ENCODE measurements at regions not wholly inside any gene's neighbourhood (a gene's known extent, or its start where the extent isn't known, plus 50 kb on each side); places are given as distances from the start of the nearest gene placed in this dataset.
"Not testable (repeated sequence)": the region's sequence is repeated elsewhere in the genome, so short reads cannot be mapped to it uniquely, and the experiment has no call there.

DNA sequence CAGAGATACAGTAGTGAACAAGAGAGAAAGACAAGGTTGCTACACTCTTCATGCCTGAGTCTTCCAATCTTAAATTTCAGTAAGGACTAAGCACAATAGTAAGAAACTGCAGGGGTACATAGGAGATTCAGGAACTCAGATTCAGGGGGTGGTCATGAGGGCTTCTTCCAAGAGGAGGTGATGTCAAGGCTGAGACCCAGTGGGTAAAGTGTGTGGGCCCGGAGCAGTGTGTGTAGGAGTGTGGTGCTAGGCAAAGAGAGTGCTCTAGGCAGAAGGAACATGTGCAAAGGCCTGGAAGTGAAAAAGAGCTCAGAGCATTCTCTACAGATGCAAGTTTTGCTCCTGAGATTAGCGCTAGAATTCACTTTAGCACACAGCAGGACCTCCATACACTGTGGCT is 102.9 kb upstream of the SPATA12 start:
- no peak for DNase-seq (ENCODE audit: low read depth in 4 of 4, low spot score in 3 of 4)

DNA sequence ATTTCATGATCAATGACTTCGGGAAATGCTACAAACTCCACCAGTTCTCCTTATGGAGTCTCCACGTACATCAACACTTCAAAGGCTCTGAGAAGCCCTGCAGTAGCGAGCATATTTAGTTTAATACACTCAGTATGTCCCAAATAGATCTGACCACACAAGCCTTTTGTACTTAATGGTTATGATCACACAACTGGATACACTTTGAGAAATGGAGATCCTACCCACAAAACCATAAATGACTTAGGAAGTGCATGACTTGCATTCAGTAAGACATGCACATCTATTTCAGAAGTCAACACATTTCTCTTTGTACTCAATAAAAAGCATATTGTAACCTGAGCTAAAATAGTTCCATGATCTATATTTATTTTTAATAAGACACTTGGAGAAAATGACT is 103.6 kb upstream of the SPATA12 start:
- no peak for DNase-seq (ENCODE audit: low read depth in 4 of 4, low spot score in 3 of 4)

DNA sequence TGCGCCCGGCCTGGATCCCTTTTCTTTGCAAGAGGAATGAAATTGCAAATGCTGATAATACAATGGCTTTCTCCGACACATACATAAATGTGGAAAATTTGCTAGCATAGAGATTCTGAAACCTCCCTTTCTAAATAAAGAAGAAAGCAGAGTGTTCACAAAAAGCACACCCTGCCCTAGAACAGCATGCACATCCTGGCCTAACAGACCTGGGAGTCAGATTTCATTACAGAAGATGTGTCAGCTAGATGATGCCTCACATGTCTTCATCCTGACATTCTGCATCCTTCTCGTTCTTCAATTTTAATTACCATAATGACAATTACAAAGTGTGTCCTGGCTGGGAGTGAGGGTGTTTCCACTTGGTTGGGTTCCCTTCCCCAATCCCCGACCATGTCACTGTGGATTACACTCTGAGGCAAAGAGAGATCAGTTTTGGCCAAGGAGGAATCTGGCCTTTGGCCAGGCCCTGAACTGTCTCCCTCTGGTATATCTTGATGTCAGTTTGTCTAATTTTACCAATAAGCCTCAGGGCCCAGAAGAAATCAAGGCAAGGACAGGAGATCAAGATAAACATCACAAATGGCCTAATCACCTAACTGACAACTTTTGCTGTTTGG is 104.9 kb upstream of the SPATA12 start:
- no peak for DNase-seq (ENCODE audit: low read depth in 4 of 4, low spot score in 3 of 4)

DNA sequence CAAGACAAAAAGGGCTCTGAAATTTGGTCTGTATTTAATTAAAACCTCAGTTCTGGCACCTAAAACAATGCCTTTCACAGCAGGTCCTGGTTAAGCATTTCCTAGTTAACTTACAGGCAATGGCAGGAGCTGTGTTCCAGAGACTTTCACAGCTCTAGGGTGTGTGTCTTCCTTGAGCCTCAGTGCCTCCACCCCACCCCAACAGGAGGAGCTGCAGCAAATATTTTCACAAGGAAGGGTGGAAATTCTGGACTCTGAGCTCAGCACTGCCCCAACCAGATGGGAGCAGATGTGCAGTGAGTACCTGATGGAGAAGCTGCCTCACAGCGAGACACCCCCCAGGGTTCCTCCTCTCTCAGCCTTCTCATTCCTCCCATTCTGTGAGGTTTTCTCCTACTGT is 106.3 kb upstream of the SPATA12 start:
- no peak for DNase-seq (ENCODE audit: low read depth in 4 of 4, low spot score in 3 of 4)

DNA sequence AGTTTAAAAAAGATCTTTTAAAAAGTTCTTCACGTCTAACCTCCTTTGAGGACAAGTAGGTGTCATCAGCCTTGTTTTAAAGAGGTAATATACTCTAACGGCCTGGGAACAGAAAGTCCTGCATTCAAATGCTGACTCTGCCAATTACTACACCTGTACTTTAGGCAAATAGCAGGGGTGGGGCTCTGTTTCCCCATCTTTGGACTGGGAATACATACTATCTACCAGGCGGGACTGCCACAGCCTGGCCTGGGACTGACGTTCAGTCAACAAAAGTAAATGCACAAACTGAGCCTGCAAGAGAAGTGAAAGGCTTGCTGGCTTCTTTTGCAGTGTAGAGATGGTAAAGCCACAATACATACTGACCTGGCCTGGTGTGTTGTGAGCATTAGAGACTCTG is 107.6 kb upstream of the SPATA12 start:
- no peak for DNase-seq (ENCODE audit: low read depth in 4 of 4, low spot score in 3 of 4)

DNA sequence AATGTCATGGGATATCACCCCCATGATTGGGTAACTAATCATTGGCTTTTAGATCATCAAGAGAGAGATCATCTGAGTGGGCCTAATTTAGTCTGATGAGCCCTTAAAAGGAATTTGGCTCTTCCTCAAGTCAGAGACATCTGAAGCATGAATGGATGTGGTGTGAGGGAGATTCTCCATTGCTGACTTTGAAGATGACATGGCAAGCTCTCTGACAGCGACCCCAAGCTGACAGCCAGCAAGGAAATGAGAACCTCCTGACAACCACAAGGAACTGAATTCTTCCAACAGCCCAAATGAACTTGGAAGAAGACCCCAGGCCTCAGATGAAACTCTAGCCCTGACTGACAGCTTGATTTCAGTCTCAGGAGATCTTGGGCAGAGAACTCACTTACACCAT is 108.4 kb upstream of the SPATA12 start:
- DNase-seq (ENCODE audit: low read depth in 4 of 4, low spot score in 3 of 4): no peak

DNA sequence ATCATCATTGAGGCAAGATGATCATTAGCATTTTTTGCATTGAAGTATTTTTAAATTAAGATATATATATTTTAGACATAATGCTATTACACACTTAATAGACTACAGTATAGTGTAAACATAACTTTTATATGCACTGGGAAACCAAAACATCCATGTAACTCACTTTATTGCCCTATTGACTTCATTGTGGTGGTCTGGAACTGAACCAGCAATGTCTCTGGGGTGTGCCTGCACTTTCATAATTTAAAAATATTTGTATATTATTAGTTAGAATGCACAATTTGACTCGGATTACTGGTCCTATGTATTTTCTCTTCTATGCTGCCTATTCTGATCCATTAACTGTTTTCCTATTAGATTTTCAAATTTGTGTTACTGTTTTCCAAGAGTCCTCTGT is 109.1 kb upstream of the SPATA12 start:
- no peak for DNase-seq (ENCODE audit: low read depth in 4 of 4, low spot score in 3 of 4)

DNA sequence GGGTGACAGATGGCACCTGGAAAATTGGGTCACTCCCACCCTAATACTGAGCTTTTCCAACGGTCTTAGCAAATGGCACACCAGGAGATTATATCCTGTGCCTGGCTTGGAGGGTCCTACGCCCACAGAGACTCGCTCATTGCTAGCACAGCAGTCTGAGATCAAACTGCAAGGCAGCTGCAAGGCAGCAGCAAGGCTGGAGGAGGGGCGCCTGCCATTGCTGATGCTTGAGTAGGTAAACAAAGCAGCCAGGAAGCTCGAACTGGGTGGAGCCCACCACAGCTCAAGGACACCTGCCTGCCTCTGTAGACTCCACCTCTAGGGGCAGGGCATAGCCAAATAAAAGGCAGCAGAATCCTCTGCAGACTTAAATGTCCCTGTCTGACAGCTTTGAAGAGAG is 115.1 kb upstream of the SPATA12 start:
- DNase-seq (ENCODE audit: low read depth in 4 of 4, low spot score in 3 of 4): not testable (repeated sequence)

DNA sequence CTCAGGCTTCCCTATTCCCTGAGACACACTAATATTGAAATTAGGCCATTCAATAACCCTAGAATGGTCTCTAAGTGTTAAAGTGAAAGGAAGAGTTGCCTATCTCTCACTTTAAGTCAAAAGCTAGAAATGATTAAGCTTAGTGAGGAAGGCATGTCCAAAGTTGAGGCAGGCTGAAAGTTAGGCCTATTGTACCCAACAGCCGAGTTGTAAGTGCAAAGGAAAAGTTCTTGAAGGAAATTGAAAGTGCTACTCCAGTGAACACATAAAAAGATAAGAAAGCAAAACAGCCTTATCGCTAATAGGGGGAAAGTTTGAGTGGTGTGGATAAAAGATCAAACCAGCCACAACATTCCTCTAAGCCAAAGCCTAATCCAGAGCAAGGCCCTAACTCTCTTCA is 117.9 kb upstream of the SPATA12 start:
- no peak for DNase-seq (ENCODE audit: low read depth in 4 of 4, low spot score in 3 of 4)

DNA sequence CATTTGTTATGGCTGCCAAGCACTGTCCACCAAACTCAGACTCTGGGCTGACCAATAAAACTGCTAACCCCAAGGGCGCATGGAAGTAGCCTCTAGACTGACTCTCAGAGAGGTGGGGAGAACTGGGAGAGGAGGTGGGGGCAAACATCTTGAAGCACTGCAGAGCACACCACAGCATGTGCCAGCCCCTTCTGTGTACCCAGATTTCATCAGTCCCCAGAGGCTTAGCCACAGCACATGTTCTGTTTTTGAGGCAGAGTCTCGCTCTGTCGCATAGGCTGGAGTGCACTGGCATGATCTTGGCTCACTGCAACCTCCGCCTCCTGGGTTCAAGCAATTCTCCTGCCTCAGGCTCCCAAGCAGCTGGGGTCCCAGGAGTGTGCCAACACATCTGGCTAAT is 119.5 kb upstream of the SPATA12 start:
- no peak for DNase-seq (ENCODE audit: low read depth in 4 of 4, low spot score in 3 of 4)

DNA sequence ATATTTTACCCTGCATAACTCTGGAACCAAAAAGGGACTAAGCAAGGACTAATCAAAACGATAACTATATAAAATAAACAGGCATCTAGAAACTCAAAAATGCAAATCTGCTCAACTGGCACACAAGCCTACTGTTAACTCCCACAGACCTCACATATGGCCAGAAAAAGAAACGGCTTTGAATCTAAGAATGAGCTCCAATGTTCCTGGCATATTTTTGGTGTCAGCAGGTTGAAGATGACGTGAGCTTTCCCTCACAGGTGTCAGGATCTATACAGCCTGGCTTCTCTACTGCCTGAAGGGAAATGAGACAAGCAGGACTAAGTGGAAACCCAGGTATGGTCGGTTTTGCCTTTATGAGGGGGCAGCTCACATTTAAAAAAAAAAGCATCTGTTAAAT is 120.1 kb upstream of the SPATA12 start:
- no peak for DNase-seq (ENCODE audit: low read depth in 4 of 4, low spot score in 3 of 4)

DNA sequence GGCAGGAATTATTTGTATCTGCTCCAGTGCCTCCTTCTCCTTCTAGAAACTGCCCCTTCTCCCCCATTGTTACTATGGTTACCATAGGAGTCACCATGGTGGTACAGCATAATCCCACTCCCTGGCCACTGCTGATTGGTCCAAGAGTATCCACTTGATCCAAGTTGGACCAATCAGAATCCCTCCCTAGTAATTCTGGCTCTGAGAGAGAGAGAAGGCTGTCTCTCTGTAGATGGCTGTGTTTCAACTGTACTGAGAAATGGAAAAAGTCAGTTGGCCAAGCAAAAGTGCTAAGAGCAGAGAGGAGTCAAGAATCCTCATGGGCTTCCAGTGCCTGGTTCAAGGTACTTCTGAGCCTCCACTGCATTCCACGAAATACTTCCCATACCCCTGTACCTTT is 120.6 kb upstream of the SPATA12 start:
- no peak for DNase-seq (ENCODE audit: low read depth in 4 of 4, low spot score in 3 of 4)

DNA sequence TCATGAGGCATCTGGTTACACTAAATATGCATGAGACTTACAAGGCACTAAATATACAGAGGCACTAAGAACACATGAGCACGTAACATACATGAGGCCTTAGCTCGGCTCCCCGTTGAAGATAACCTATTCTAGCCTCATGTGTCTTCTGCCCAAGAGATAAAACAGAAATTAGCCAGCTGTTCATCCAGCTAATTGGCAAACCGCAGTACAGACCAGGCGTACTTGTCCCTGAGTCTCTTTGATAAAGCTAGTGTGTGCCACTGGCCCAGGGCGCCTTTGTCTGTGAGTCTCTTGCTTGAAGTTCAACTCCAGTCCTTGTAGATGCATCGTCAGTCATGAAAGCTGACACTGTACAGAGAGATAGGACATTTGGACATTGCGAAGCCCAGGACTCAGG is 121.9 kb upstream of the SPATA12 start:
- no peak for DNase-seq (ENCODE audit: low read depth in 4 of 4, low spot score in 3 of 4)

DNA sequence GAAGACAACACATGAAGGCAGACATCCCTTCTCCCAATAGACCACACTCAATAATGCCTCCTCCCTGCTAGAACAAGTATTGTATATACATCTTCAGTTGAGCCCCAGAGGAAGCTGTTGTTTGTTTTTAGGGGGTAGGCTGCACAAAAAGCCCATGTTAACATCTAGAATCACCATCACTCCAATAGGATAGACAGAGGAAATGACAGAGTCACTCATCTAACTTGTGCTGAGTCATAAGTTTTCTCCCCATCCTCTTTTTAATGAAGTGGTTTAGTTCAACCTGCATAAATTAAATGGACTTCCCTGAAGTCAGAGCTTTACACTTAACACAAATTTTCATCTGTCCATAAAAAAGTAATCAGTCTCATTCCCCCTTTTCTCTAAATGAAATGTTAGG is 122.9 kb upstream of the SPATA12 start:
- no peak for DNase-seq (ENCODE audit: low read depth in 4 of 4, low spot score in 3 of 4)

DNA sequence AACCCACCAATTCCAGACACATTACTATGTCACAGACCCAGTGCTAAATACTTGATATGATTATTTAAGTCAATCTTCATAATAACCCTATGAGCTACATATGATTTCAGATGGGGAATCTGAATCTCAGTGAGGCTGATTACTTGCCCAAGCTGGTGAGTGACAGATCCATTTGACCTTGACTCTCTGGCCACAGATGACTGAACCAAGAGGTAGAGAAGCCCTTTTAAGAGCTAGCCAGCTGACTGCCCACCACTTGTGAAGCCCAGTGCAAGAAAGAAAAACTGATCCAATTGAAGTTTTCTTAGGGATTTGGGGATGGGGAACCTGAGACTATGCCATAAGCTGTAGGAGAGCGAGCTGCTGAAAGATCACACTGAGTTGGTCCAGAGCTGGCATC is 124.7 kb upstream of the SPATA12 start:
- DNase-seq (ENCODE audit: low read depth in 4 of 4, low spot score in 3 of 4): no peak

DNA sequence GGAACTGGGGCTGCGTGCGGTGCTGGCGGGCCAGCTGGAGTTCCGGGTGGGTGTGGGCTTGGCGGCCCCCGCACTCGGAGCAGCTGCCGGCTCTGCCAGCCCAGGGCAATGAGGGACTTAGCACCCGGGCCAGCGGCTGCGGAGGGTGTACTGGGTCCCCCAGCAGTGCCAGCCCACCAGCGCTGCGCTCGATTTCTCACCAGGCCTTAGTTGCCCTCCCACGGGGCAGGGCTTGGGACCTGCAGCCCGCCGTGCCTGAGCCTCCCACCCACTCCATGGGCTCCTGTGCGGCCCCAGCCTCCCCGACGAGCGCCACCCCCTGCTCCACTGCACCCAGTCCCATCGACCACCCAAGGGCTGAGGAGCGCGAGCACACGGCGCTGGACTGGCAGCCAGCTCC is 126.0 kb upstream of the SPATA12 start:
- DNase-seq (ENCODE audit: low read depth in 4 of 4, low spot score in 3 of 4): not testable (repeated sequence)

DNA sequence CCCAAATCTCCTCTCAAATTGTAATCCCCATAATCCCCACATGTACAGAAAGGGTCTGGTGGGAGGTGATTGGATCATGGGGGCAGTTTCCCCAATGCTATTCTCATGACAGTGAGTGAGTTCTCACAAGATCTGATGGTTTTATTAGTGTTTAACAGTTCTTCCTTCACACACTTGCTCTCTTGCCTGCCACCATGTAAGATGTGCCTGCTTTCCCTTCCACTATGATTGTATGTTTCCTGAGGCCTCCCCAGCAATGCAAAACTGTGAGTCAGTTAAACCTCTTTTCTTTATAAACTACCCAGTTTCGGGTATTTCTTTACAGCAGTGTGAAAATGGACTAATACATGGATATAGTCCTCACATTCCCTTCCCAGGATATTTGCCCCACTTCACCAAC is 126.7 kb upstream of the SPATA12 start:
- no peak for DNase-seq (ENCODE audit: low read depth in 4 of 4, low spot score in 3 of 4)

DNA sequence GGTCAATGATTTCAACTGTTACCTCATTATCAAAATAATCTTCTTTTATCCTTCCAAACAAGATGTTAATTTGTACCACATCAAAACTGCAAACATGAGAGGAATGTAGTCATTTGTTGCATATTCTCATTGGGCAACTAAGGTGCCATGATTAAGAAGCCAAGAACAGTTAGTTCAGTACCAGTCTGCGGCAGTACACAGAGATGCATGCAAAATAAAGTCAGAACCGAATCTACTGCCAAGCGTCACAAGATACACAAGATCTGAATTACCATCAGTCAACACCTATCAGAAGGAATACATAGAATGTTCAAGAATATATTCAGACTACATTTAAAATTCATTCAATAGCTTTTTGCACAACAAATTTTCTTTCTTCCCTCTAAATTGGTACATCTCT is 127.6 kb upstream of the SPATA12 start:
- no peak for DNase-seq (ENCODE audit: low read depth in 4 of 4, low spot score in 3 of 4)

DNA sequence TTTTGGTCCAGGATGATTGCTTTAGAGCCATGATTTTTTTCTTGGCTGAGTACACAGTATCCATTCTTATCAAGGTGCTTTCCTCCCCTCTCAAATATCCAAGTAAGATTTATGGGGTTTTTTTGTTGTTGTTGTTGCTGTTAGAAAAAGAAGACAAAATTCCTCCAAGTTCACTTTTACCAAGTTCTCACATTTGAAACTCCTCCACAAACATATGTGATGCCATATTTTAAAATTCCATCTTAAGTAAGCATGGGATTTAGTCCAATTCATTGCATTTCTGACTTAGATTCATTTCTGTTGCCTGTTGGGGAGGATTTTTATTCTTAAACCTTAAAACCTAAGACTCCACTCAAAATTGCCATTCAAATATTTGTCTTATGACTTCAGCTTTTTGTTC is 128.6 kb upstream of the SPATA12 start:
- no peak for DNase-seq (ENCODE audit: low read depth in 4 of 4, low spot score in 3 of 4)

DNA sequence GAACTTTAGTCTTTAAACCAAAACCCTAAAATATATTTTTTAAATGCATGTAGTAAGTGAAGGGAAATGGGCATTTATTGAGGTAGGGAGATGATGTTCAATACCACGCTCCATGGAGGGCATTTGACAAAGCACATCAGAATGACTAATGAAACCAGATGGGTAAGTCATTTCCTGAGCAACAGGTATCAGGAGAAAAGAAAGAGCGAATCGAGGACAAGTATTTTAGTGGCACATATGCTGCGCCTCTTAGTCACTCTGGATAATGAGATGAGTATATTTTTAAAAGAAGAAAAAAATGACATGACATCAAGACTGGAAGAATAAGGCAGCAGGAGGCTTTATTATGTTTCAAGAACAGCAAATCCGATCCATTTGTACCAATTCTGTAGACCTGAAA is 129.0 kb upstream of the ARHGEF3 start:
- no peak for DNase-seq (ENCODE audit: low read depth in 4 of 4, low spot score in 3 of 4)

DNA sequence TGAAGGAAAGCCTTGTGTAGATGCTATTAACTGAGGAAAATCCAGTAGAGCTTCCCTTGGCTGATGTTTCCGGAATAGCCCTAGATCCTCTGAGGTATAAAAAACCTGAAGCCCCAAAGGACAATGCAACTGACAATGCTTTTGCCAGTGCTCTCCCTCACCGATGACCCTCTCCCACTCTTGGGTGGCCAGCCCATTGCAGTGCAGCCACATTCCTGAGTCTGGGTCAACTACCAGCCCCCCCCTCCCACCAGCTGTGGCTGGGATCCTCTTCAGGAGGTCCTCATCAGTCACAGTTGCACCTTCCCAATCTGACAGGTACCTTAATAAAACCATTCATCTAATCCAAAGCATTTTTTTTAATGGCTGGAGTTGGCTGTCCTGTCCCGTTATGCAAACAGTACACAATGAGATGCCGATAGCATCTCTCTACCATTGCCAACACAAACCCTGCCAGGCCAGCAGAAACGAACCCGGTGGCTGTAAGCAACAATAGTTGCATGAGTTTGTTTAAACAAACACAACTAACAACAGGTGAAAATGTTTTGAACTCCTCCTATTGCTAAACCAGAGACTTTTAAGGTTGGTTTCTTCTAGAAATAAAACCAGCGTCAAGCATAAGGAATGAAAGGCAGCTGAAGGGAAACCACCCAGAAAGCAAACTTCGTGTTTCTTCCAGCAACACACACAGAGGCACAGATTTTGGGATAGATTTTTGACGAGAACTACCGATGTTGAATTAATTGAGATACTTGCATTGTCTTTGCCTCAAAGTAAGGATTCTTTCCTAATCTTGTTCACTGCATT is 128.3 kb upstream of the ARHGEF3 start:
- DNase-seq (ENCODE audit: low read depth in 4 of 4, low spot score in 3 of 4): no peak

DNA sequence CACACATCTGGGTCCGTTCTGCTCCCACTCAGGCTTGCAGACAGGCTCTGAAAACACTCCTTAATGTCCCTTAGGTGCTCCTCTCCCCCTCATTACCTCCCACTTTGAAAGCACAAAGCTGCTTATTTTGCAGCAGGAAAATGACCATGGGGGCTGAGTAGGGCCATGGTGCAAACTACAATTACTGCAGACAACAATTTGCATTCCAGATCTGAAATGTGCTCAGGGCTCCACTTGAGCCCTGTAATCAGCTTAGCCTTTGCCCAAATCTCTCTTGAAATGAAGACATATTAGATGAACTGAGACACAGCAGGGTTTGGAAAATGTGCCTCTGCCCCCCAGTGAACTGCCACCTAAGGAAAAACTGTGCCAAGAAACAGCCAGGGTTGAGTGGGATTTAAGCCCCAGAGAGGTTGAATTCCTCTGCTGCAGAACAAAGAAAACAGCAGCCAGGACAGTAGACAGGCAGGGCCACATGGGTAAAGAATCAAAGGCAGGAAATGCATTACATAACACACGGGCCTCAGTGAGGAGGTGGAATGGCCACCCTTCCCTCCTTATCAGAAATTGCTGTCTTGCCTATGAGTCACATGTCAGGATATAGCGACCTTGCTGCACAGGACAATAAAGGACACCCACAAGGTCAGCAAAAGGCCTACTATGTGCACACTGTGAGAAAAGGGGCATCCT is 126.8 kb upstream of the ARHGEF3 start:
- DNase-seq (ENCODE audit: low read depth in 4 of 4, low spot score in 3 of 4): no peak

Data from left renal pelvis (tissue), 4 donors.